ENCODE measurements at regions not wholly inside any gene's neighbourhood (a gene's known extent, or its start where the extent isn't known, plus 50 kb on each side); places are given as distances from the start of the nearest gene placed in this dataset.

- Mint-ChIP-seq H3K9me3 (ENCODE audit: unreplicated experiment) (no peaks in the 10 kb centered on the region), H3K27me3 (ENCODE audit: unreplicated experiment) (no peaks in the 10 kb centered on the region), H3K4me3 (ENCODE audit: unreplicated experiment) (no peak overlapping the region), H3K36me3 (ENCODE audit: unreplicated experiment) (no peaks in the 10 kb centered on the region), H3K27ac (ENCODE audit: unreplicated experiment) (no peak overlapping the region), H3K4me1 (ENCODE audit: low read depth, unreplicated experiment) (peaks cover 4% of the 10 kb centered on the region)
- TF ChIP-seq CTCF (IDR thresholded peaks at IDR 0.05; ENCODE audit: partially characterized antibody, unreplicated experiment), result no peak
- DNase-seq, result no peak
These were observed 425.9 kb downstream of the ETS1 start for GRCh38 chr11:128161436-128161835.

GRCh38 chr11:128158860-128159259 lies 428.5 kb downstream of the ETS1 start:
- no peak overlapping the region for H3K4me3 Mint-ChIP-seq (ENCODE audit: unreplicated experiment)
- no peak for TF ChIP-seq CTCF (IDR thresholded peaks at IDR 0.05; ENCODE audit: partially characterized antibody, unreplicated experiment)
- DNase-seq, result no peak
- H3K4me1 Mint-ChIP-seq (ENCODE audit: low read depth, unreplicated experiment), result peaks cover 4% of the 10 kb centered on the region
- H3K36me3 Mint-ChIP-seq (ENCODE audit: unreplicated experiment), result no peaks in the 10 kb centered on the region
- no peaks in the 10 kb centered on the region for H3K9me3 Mint-ChIP-seq (ENCODE audit: unreplicated experiment)
- H3K27me3 Mint-ChIP-seq (ENCODE audit: unreplicated experiment), result no peaks in the 10 kb centered on the region
- H3K27ac Mint-ChIP-seq (ENCODE audit: unreplicated experiment), result no peak overlapping the region

- no peaks in the 10 kb centered on the region for H3K27me3 Mint-ChIP-seq (ENCODE audit: unreplicated experiment)
- no peaks in the 10 kb centered on the region for H3K9me3 Mint-ChIP-seq (ENCODE audit: unreplicated experiment)
- TF ChIP-seq CTCF (IDR thresholded peaks at IDR 0.05; ENCODE audit: partially characterized antibody, unreplicated experiment), result peak; percentile 99
- DNase-seq, result peak; percentile 33
- H3K36me3 Mint-ChIP-seq (ENCODE audit: unreplicated experiment), result no peaks in the 10 kb centered on the region
- H3K4me3 Mint-ChIP-seq (ENCODE audit: unreplicated experiment), result peak overlapping the region; percentile 9
- no peak overlapping the region for H3K27ac Mint-ChIP-seq (ENCODE audit: unreplicated experiment)
- peaks cover 4% of the 10 kb centered on the region for H3K4me1 Mint-ChIP-seq (ENCODE audit: low read depth, unreplicated experiment)
These were observed 429.7 kb downstream of the ETS1 start for GRCh38 chr11:128157423-128158298.

DNA sequence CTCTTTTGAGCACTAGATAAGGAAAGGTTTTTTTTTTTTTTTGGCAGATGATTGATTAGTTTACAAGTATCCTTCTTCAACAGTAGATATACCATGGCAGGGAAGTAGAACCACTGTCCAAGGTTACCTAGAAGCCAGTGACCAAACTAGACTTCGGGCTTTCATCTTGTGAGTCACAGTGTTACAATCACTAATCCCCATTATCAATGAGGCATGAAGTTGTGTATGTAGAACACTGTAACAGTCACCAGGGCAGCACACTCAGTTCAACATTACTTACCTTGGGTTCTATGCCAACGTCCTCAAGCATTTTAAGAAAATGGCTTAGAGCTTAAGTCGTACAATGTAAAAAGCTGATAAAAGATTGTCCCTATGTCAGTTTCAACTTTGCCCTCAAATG lies 430.9 kb downstream of the ETS1 start:
- no peak for TF ChIP-seq CTCF (IDR thresholded peaks at IDR 0.05; ENCODE audit: partially characterized antibody, unreplicated experiment)
- no peak for DNase-seq
- no peak overlapping the region for H3K27ac Mint-ChIP-seq (ENCODE audit: unreplicated experiment)
- H3K4me3 Mint-ChIP-seq (ENCODE audit: unreplicated experiment), result no peak overlapping the region
- H3K27me3 Mint-ChIP-seq (ENCODE audit: unreplicated experiment), result no peaks in the 10 kb centered on the region
- H3K9me3 Mint-ChIP-seq (ENCODE audit: unreplicated experiment), result no peaks in the 10 kb centered on the region
- no peaks in the 10 kb centered on the region for H3K4me1 Mint-ChIP-seq (ENCODE audit: low read depth, unreplicated experiment)
- H3K36me3 Mint-ChIP-seq (ENCODE audit: unreplicated experiment), result no peaks in the 10 kb centered on the region

GRCh38 chr11:128155590-128155989 lies 431.8 kb downstream of the ETS1 start:
- DNase-seq, result no peak

More at GRCh38 chr11:128155590-128155989, 431.8 kb downstream of the ETS1 start:
- no peaks in the 10 kb centered on the region for H3K9me3 Mint-ChIP-seq (ENCODE audit: unreplicated experiment)
- H3K27me3 Mint-ChIP-seq (ENCODE audit: unreplicated experiment), result no peaks in the 10 kb centered on the region
- no peaks in the 10 kb centered on the region for H3K36me3 Mint-ChIP-seq (ENCODE audit: unreplicated experiment)
- H3K4me3 Mint-ChIP-seq (ENCODE audit: unreplicated experiment), result no peak overlapping the region
- H3K27ac Mint-ChIP-seq (ENCODE audit: unreplicated experiment), result no peak overlapping the region
- H3K4me1 Mint-ChIP-seq (ENCODE audit: low read depth, unreplicated experiment), result no peaks in the 10 kb centered on the region
- TF ChIP-seq CTCF (IDR thresholded peaks at IDR 0.05; ENCODE audit: partially characterized antibody, unreplicated experiment), result no peak
